Fibroblast of lung (primary cell): ENCODE measurements at regions not wholly inside any gene's neighbourhood (a gene's known extent, or its start where the extent isn't known, plus 50 kb on each side); places are given as distances from the start of the nearest gene placed in this dataset.

Experiments
- DNase-seq, 2 donors: peaks; one replicate each; pipeline versions ENCODE4 v3.0.0 to v3.0.0-alpha.2; 2010; ENCODE audit warnings: low read depth in 2 of 2
- H2AFZ ChIP-seq: 2 replicates; pipeline ENCODE4 v1.5.1; 2012; ENCODE audit warnings: low read length, control low read depth, inconsistent platforms
- H3K27ac ChIP-seq: 2 replicates; pipeline ENCODE4 v1.5.1; 2011; ENCODE audit warnings: low read length, control low read depth; ENCODE audit not compliant: insufficient read depth
- H3K27me3 ChIP-seq: 2 replicates; pipeline ENCODE4 v1.5.1; 2011; ENCODE audit warnings: mild to moderate bottlenecking, low read length; ENCODE audit not compliant: control insufficient read depth, insufficient read depth
- H3K36me3 ChIP-seq: 2 replicates; pipeline ENCODE4 v1.5.1; 2011; ENCODE audit warnings: low read length; ENCODE audit not compliant: control insufficient read depth, insufficient read depth
- H3K4me1 ChIP-seq: 2 replicates; pipeline ENCODE4 v1.5.1; 2011; ENCODE audit warnings: low read length; ENCODE audit not compliant: control insufficient read depth, insufficient read depth; ENCODE audit errors: extremely low read depth
- H3K4me2 ChIP-seq: 2 replicates; pipeline ENCODE4 v1.5.1; 2011; ENCODE audit warnings: low read length, control low read depth; ENCODE audit not compliant: insufficient read depth; ENCODE audit errors: extremely low read depth
- H3K4me3 ChIP-seq, 4 experiments: fragments of 200-600 bp in 1 of 4; sonication (generic) in 1 of 4; replicated peaks in 1 of 4; 2 replicates each; pipeline ENCODE4 v1.5.1; 2011 to 2016; ENCODE audit warnings: low read length in 4 of 4, low read depth in 3 of 4, mild to moderate bottlenecking in 3 of 4, control low read depth in 2 of 4, inconsistent platforms in 1 of 4, mixed read lengths in 1 of 4; ENCODE audit not compliant: insufficient read depth in 1 of 4; ENCODE audit errors: control extremely low read depth in 1 of 4
- H3K79me2 ChIP-seq: 2 replicates; pipeline ENCODE4 v1.5.1; 2012; ENCODE audit warnings: mild to moderate bottlenecking, low read length, inconsistent platforms; ENCODE audit not compliant: control insufficient read depth, insufficient read depth
- H3K9ac ChIP-seq: 2 replicates; pipeline ENCODE4 v1.5.1; 2011; ENCODE audit warnings: mild to moderate bottlenecking, low read length, control low read depth; ENCODE audit not compliant: insufficient read depth
- H3K9me3 ChIP-seq: 2 replicates; pipeline ENCODE4 v1.5.1; 2012; ENCODE audit warnings: low read depth, low read length; ENCODE audit not compliant: control insufficient read depth, insufficient read depth
- H4K20me1 ChIP-seq: 2 replicates; pipeline ENCODE4 v1.5.1; 2011; ENCODE audit warnings: low read length; ENCODE audit not compliant: control insufficient read depth, insufficient read depth; ENCODE audit errors: extremely low read depth
- CTCF ChIP-seq, 2 donors: IDR thresholded peaks in 1 of 2; conservative IDR thresholded peaks in 1 of 2; 1 replicate in 1 of 2; 2 replicates in 1 of 2; pipeline ENCODE4 v1.5.1; 2011 to 2012; ENCODE audit warnings: low read length in 2 of 2, control low read depth in 1 of 2, inconsistent platforms in 1 of 2, low read depth in 1 of 2, mild to moderate bottlenecking in 1 of 2
- EZH2 ChIP-seq: IDR thresholded peaks from 2 replicates; pipeline ENCODE4 v1.5.1; 2012; ENCODE audit warnings: low read length, control low read depth, mild to moderate bottlenecking; ENCODE audit errors: missing control alignments

GRCh38 chr6:67331304-67331703 lies 1303.8 kb upstream of the ADGRB3 start:
- no peaks in the 10 kb centered on the region for H3K79me2 ChIP-seq
- DNase-seq, result no peak
- H3K27me3 ChIP-seq, result no peaks in the 10 kb centered on the region
- no peaks in the 10 kb centered on the region for H3K4me1 ChIP-seq
- no peak overlapping the region for H3K27ac ChIP-seq
- H3K36me3 ChIP-seq, result no peaks in the 10 kb centered on the region
- no peak overlapping the region for H2AFZ ChIP-seq
- no peak overlapping the region for H3K9ac ChIP-seq
- no peak overlapping the region for H3K4me2 ChIP-seq
- H3K4me3 ChIP-seq, result no peak overlapping the region
- H4K20me1 ChIP-seq, result no peaks in the 10 kb centered on the region
- TF ChIP-seq CTCF (conservative IDR thresholded peaks at IDR 0.05 in 1 of 2, IDR thresholded peaks at IDR 0.05 in 1 of 2; ENCODE audit: low read depth in 1 of 2, low read length in 2 of 2) (no peak), EZH2 (no peak)
- no peaks in the 10 kb centered on the region for H3K9me3 ChIP-seq

DNA sequence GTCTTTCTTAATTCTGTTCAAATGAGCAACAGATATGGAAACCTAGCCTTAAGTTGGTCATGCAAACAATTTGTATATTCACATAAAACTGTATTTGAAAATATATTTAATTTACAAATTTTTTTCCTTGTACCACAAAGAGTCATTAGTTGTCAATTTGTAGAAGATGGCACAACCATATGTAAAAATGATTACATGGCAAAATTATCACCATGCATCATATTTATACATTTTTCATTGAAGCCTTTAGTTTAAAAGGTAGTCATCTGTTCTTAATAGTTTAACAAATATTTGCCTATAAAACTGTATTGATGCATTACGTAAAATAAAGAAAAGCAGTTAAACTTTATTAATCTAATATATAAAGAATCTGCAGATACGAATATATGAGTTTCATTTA lies 1306.8 kb upstream of the ADGRB3 start:
- Histone ChIP-seq H3K4me3 (no peak overlapping the region), H4K20me1 (no peaks in the 10 kb centered on the region), H3K9ac (no peak overlapping the region), H3K9me3 (no peaks in the 10 kb centered on the region), H3K36me3 (no peaks in the 10 kb centered on the region), H2AFZ (no peak overlapping the region), H3K4me2 (no peak overlapping the region), H3K27ac (no peak overlapping the region), H3K79me2 (no peaks in the 10 kb centered on the region), H3K27me3 (no peaks in the 10 kb centered on the region), H3K4me1 (no peaks in the 10 kb centered on the region)
- TF ChIP-seq CTCF (conservative IDR thresholded peaks at IDR 0.05 in 1 of 2, IDR thresholded peaks at IDR 0.05 in 1 of 2; ENCODE audit: low read depth in 1 of 2, low read length in 2 of 2) (no peak), EZH2 (no peak)
- DNase-seq, result no peak

DNA sequence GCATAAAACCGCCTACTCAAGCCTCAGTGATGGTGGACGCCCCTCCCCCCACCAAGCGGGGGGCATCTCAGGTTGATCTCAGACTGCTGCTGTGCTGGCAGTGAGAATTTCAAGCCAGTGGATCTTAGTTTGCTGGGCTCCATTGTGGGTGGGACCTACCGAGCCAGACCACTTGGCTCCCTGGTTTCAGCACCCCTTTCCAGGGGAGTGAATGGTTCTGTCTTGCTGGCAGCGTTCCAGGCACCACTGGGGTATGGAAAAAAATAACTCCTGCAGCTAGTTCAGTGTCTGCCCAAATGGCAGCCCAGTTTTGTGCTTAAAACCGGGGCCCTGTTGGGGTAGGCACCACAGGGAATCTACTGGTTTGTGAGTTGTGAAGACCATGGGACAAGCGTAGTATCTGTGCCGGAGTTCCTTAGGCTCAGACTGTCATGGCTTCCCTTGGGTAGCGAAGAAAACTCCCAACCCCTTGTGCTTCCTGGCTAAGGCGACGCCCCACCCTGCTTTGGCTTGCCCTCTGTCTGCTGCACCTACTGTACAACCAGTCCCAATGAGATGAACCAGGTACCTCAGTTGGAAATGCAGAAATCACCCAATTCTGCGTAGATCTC lies 1334.5 kb upstream of the ADGRB3 start:
- no peak overlapping the region for H3K9ac ChIP-seq
- no peaks in the 10 kb centered on the region for H4K20me1 ChIP-seq
- H3K4me3 ChIP-seq, result no peak overlapping the region
- no peaks in the 10 kb centered on the region for H3K27me3 ChIP-seq
- H3K27ac ChIP-seq, result no peak overlapping the region
- H3K4me1 ChIP-seq, result no peaks in the 10 kb centered on the region
- no peaks in the 10 kb centered on the region for H3K36me3 ChIP-seq
- no peak overlapping the region for H2AFZ ChIP-seq
- TF ChIP-seq CTCF (conservative IDR thresholded peaks at IDR 0.05 in 1 of 2, IDR thresholded peaks at IDR 0.05 in 1 of 2; ENCODE audit: low read depth in 1 of 2, low read length in 2 of 2) (no peak), EZH2 (no peak)
- no peaks in the 10 kb centered on the region for H3K79me2 ChIP-seq
- no peak for DNase-seq
- no peak overlapping the region for H3K4me2 ChIP-seq
- H3K9me3 ChIP-seq, result no peaks in the 10 kb centered on the region
